T-helper 1 cell treated with Interleukin-12 subunit alpha and Interleukin-12 subunit beta and Interleukin-4 antibody, amounts not matched to agents 30 ng/mL and 1 ng/mL, for 36 hours (primary cell): ENCODE measurements at regions not wholly inside any gene's neighbourhood (a gene's known extent, or its start where the extent isn't known, plus 50 kb on each side); places are given as distances from the start of the nearest gene placed in this dataset.

Experiments used
- intact Hi-C: fragments of 100-400 bp; cut with micrococcal nuclease; formaldehyde crosslinking; loops from one replicate; pipeline ENCODE4 v1.15.1; 2024

DNA sequence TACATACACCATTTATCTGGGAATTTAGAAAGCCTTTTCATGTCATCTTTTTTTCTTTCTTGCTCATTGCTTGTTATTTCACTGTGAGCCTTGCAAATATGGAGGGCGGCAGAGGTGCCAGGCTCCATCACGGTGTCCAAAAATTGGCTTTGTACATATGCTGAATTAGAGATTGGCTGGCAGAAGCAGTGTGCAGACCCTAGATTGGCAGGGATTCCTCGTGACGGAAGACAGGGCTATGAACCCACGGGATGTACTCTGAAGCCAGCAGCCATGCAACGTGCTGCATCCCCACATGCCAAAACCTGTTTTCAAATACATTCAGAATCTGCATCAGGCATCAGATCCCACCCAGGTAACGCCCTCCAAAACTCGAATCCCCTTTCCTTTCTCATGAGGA, 142.8 kb downstream of the ZIC5 start:
- intact Hi-C loops = no loop called here

DNA sequence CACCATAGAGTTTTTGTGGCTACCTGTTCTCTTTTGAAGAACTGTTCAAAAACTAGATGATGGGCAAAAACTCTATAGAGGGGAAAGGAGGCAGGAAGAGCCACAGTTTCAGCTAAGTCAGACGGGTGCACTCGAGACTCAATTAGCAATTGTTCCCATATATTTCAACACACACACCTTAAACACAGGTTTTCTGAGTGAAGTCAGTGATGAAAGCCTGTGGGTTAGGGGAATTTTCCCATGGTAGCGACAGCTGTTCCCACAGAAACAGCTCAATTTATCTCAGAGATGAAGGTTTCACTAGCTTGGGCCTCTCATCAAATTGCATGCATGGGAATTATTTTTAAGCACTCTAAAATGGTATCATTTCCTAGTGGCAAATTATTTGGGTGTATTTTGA, 143.4 kb downstream of the ZIC5 start:
- intact Hi-C loops = no loop called here

DNA sequence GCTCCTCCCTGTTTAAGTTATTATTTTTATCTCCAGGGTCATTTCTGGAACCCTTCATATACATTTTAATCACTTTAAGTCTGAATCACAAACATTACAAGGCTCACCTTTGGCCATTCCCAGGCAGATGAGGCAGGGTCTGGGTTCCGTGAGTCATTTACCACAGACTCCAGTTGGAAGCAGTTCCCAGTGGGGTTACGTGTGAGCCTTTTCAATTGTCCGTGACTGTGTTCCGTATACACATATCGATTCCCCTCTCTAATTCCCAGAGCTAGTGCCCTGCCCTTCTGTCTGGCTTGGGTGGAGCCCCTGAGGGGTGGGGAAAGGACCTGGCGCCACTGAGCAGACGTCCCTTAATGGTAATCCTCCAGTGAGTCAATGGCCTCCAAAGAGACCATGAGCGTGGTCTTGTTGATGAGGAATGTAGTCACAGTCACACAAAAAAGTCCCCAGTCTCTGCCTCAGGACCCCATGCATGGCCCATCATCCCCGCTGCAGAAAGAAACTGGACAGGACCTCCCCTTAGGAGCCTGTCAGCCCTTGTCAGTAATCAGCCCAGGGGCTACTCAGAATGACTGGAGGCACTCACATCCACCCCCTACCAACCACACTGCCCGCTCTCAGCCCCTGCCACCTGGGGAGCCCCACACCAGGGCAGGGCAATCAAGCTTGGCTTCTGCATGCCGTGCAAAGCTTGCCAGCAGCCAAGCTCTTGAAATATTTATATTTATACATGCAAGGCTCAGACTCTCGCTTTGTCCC, 144.4 kb downstream of the ZIC5 start:
- intact Hi-C loops = no loop called here

DNA sequence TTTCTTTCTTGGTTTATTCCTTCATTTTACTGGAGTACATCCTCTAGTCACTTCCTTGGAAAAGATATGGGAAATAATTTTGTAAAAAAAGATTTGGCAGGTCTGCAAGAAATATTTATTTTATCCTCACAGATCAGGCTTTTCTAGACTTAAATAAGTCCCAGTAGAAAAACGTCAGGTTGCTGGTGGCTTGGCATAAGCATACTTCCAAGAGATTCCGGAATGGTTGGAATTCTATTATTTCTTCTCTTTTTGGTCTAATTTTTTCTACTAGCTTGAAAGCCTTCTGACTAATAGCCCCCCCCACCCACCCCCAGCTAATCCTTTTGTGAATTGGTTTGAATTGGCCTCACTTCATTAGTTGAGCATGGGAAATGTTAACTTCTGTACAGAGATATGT, 147.6 kb downstream of the ZIC5 start:
- intact Hi-C loops = no loop called here

DNA sequence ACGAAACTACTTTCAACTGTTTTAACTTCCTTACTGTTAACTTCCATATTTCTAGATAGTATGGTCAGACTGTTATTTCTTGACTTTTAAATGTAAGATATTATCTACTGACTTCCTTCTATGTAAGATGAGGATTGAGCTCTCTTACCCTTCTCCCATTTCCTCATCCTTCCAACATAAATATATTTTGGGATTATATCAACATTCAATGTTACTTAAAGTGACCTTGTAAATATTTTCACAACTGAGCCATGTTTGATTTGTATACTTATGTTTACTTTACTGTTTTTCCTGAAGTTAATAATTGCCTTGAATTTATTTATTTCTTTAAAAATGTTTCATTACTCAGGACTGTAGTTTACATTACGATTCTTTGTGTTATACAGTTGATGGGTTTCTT, 148.7 kb downstream of the ZIC5 start:
- intact Hi-C loops = no loop called here

DNA sequence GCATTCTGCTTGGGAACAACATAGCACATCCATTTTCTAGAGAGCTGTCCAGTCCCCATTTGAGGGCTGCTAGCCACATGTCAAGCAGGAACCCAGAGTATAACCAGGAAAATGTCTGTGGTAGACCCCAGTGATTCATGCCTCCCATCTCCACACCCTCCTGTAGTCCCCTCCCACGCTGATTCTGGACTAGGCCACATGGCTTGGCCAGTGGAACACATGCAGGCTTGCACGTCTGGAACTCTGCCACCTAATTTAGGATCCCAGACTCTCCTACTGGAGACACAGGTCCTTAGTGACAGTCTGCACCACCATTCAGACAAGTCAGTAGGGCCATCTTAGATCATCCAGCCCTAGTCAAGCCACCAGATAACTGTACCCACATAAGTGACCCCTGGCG, 149.8 kb downstream of the ZIC5 start:
- intact Hi-C loops = no loop called here

DNA sequence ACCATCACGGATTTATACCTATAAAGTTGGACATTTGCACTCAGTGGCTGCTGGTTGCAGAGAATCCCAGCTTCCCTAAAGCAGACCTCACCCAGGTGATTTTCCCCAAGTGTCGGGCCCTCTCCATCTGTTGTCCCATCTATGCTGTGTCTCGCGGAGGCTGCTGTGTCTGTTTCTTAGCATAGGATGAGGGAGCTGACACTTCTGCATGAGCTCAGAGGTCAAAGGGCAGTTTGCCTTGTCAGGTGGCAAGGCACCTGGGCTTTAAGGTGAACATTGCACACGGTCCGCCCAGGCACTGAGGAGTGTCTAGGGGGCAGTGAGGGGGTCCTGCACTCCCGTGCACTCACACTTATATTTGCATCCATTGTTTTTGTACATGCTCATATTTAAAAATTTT, 151.6 kb downstream of the ZIC5 start:
- intact Hi-C loops = no loop called here

DNA sequence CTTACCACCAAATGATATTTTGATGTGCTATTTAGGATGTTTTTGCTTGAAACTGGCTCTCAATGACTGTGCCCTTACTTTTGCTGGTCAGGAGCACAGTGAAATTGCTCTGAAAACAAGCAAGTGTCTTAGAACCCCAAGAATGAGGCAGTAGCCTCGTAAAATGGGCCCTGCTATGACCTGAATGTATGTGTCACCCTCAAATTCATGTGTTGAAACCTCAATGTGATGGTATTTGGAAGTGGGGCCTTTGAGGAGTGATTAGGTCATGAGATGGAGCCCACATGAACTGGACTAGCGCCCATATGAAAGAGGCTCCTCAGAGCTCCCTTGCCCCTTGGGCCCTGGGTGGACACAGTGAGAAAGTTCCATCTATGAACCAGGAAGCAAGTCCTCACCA, 155.2 kb downstream of the ZIC5 start:
- intact Hi-C loops = no loop called here

DNA sequence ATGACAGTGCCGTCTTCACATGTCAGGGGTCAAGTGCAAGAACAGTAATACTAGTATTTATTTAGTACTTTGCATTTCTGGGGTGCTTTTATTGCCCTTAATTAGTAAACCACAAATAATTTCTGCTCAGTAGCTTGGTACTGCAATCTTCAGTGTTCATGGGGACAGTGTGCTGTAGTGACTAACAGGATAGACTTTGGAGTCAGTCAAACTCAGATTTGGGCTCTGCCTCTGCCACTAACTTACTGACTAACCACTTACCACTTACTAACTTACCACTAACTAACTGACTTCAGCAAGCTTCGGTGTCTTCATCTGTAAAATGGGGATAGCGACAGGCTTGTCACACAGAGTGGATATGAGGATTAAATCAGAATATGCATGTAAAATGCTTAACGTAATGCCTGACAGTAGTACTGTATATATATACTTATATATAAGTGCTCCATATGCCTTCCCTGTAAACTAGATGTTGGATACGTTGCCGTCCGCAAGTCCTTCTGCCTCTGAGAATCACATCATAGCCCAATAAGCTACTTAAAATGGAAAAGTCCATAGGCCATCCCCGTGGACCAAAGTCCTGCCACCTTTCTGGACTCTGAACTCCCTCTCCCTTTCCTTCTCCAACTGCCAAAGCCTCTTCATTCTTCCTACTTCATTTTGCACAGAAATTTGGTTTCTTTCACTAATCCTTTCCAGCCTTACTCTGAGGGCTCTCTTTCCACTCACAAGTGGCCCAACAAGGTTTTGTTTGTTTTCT, 158.1 kb downstream of the ZIC5 start:
- intact Hi-C loops = no loop called here

DNA sequence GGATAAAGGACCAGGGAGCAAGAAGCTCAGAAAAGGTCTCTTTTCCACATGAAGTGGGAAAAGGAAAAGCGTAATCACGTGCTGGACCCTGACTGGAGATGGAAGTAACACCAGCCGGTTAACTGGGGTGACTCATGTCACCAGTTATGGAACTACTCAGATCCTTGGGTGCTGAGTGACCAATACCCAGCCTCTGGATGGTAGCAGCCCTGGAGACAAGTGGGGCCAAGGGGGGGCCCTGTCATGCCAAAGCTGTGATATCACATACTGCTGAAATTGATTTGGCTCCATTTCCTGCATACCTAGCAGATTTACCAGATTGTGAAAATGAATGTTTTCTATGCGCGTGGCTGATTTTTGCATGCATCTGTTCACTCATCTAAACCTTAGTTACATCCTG, 158.9 kb downstream of the ZIC5 start:
- intact Hi-C loops = no loop called here

DNA sequence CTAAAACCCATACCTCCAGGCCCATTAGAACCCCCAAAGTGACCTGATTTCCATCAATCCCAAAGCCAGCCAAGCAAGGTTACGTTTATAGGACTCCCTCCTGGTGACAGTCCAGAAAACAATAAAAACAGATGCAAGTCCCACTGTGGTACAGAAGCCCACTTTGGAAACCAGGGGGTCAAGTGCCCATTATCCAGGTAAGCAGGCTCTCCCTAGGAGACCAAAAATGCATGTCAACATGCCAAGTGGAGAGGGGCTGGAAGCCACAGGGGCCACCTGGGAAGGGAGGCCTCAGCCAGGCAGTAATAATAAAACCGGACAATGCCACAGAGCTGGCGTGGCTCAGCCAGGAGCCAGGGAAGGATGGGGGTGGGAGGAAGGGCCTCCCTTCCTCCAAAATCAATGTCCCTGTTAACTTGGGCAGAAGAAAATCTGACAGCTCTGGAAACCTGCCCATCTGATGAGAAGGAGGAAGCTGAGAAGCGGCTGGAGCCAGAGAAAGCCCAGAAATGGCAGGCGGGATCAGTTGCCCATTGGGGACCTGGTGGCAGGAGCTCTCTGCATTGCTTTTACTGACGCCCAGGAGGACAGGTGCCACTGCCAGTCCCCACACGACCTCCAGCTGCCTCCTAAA, 160.4 kb downstream of the ZIC5 start:
- intact Hi-C loops = no loop called here

DNA sequence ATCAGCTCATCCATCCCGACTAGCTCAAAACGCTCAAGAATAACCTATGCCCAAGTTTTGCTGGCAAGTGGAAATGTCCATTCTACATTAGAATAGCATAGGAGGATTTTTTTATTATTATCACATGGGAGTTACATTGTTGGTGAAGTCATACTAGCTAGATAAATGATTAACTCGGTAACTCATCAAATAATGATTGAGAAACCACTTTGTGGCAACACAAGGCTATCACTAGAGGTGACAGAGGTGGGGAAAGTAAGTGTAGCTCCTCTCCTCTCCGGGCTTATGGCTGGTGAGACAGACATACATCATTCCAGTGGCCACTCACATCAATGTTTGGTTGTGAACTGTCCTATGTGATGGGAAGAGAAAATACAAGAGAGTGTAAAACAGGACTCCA, 161.6 kb downstream of the ZIC5 start:
- intact Hi-C loops = no loop called here

DNA sequence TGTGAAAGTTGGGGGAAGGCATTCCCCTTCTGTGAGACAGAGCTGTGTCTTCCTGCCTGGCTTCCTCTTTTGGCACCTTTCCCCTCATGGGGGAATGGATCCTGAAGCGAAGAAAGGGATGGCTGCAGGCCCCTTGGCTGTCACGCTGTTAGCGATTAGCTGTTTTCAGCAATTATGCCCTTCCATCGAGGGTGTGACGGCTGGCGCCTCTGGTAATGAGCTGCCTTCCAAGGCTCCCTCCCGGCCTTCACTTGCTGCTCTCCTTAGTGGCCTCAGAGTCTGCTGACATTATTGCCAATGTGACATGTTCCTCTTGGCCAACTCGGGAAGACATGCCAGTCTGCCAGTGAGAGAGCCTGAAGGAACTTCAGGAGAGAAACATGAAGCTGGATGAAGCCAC, 162.1 kb downstream of the ZIC5 start:
- intact Hi-C loops = no loop called here

DNA sequence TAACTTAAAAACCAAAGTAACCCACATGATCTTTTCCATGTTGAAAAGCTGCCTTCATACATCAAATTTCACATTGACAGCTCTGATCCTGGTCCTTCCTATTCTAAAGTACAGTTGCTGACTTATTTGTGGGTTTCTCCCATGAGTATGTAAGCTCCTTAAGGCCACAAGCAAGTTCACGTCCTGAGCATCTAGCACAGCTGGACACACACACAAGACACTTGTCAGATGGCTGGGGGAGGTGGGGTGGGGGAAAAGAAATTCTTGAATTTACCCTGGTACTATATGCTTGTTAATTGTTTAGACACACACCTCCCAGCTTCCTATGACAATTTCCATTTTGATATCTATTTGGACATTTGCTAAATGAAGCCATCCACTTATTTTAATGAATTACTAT, 162.8 kb downstream of the ZIC5 start:
- intact Hi-C loops = no loop called here

DNA sequence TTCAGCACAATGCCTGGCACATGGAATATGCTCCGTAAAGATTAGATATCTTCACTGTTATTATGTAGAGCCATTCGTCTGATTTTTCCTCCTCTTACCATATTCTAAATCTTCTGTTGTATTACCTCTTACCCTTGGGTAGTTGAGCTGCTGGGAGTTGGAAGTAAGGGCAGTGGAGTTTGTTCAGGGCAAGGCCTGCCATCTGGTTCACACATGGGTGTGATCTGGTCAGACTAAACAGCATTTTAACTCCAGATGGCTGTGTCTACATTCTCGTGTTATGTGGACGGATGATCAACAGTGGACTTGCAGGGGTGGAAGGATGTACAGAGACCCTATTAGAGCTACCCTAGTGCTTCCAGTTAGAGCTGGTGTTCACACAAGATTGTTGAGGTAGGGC, 164.9 kb downstream of the ZIC5 start:
- intact Hi-C loops = no loop called here

DNA sequence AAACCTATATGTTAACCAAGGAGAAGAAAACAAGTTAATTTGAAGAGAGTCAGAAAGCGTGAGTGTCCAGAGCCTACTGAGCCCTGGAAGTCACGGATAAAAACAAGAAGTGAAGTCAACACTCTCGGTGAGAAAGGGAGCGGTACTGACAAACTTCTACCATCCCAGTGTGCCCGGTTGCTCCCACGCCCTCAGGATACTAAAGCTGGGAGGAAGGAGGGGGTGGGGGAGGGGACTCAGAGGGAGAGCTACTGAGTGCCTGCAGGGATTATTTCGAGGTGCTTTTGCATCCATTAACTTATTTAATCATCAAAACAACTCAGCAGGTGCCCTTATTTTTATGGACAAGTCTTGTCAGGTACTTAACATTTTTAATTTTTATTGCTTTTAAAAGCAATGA, 166.2 kb downstream of the ZIC5 start:
- intact Hi-C loops = no loop called here

DNA sequence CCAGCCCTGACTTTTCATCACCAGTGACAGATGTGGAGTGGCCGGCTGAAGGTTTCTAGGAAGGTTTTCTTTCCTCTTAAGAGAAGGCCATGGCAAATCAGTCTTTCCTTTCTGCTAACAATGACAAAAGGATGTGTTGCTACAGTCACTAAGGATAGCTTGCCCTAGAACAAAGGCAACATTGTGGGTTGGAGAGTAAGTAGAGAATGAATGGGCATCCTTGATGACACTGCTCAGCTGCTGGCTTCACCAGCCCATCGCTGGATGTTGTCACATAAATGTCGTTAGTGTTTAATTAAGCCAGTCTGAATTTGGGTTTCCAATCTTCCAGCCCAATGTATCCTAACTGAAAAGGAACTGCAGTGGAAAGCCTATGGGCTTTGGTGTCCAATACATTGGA, 168.4 kb downstream of the ZIC5 start:
- intact Hi-C loops = no loop called here

DNA sequence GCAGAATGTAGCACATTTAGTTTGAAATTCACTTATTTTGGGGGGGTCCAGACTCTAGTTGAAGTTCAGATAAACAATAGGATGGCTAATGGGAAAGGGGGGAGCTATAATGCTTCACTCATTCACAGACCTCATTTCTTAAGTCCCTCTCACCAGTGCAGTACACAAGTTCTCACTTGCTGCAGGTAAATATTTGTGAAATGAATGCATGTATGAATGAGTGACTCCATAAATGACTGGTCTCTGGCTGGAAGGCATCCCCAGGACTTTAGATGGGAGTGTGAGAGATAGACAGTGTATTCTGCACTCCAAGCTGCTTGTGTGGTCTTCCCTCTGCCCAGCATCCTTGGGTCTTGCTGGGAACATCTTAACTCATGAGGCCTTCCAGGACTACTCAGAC, 169.2 kb downstream of the ZIC5 start:
- intact Hi-C loops = no loop called here

DNA sequence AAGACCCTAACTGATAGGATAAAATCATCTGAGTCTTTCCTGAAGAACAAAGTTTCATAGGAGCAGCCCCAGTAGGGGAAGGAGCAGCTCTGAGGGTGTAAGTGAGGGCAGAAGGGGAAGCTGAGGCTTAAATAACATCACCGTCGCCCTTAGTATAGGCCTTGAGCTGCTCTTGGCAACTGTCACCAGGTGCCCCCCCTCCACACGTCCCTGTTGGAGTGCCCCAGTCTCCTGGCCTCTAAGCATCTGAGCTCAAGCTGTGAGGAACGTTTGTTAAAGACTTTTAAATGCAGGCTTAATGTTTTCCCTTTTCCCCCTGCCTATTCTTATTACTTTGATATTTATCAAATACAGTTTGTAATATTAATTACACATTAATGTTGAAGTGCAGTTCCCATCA, 170.6 kb downstream of the ZIC5 start:
- intact Hi-C loops = no loop called here

DNA sequence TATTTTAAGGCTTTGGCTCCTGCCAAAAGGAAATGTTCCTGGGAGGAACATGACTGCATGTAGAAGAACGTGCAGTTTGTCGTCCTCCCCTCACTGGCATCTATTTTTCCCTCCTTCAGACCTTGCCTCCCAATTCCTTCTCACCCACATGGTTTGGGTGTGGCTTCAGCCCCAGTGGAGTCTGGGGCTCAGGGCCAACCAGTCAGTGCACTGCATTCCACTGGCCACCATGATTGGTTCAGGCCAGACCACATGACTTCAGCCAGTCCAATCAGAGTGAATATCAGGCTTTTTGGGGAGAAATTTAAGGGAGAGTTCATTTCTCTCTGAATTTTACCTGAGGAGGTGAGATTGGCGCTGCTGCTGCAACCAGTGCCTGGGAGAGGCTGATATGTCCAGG, 171.6 kb downstream of the ZIC5 start:
- intact Hi-C loops = no loop called here

DNA sequence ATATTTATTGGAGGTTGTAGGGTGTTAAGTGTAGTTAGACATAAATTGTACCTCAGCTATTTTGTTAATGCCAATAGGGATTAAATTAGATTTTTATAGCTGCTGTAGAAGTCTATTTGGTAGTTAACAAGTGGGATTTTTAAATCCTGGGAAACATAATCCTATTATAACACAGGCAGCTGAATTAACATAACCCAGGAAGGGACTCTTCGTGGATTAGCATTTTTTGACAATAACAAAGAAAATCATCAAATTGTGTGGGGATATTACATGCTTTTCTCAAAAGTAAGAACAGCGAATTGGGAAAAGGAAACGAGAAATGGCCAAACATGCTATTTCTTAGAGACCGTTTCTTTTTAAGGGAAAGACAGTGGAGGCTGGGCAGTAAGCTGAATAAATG, 172.8 kb downstream of the ZIC5 start:
- intact Hi-C loops = loop anchor here (5.0 kb wide), 1 partner anchor 141 kb away; no protein-coding TSS in a partner anchor

DNA sequence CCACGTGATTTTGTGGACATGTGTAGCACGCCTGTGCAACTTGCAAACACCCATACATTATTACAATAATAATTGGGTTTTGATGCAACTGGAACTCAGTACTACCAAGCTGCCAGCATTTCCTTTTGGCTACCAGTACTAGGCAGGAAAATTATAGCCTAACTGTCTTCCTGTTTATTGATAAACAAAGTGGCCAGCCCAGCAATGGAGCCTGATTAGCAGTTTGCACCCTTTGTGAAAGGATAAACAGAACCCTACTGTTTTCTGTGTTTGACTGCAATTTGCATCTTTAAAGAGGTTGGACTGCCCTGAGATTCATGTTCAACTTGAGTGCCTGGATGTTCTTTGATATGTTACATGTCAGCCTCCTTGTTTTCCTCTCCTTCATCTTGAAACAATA, 173.9 kb downstream of the ZIC5 start:
- intact Hi-C loops = loop anchor here (5.0 kb wide), 1 partner anchor 140 kb away; no protein-coding TSS in a partner anchor
